ENCODE measurements at regions not wholly inside any gene's neighbourhood (a gene's known extent, or its start where the extent isn't known, plus 50 kb on each side); places are given as distances from the start of the nearest gene placed in this dataset.
A peak's percentile ranks its signal among the peaks of the same experiment; 100 is the strongest.

DNA sequence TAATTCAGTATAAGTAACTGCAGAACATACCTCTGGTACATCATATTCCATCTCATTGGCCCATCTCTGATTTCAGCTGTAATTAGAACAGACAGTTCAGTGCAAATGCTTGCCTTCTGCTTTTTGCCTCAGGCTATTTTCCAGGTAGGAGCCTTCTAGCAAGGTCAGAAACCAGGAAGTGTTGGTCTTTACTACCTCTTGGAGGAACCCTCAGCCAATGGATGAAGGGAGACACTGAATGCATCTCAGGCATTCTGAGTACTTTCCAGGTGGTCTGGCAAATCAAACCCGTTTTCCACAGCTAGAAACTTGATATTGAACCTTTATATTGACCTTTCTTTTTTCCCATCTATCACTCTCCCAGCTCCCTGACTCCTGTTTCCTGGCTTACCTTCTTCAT lies 348.5 kb upstream of the SOX2 start:
- no peak for DNase-seq (ENCODE audit: low spot score)
- H3K36me3 Mint-ChIP-seq (ENCODE audit: low read depth): no peaks in the 10 kb centered on the region
- no peak overlapping the region for H3K4me3 ChIP-seq
- H3K9me2 ChIP-seq (ENCODE audit: insufficient read depth): peaks cover 3% of the 10 kb centered on the region; the same call in 1 of the 2 replicates
- no peak for TF ChIP-seq ZNF114 (CRISPR knock-in tag; IDR thresholded peaks at IDR 0.05)
- TF ChIP-seq, protein P1, sequence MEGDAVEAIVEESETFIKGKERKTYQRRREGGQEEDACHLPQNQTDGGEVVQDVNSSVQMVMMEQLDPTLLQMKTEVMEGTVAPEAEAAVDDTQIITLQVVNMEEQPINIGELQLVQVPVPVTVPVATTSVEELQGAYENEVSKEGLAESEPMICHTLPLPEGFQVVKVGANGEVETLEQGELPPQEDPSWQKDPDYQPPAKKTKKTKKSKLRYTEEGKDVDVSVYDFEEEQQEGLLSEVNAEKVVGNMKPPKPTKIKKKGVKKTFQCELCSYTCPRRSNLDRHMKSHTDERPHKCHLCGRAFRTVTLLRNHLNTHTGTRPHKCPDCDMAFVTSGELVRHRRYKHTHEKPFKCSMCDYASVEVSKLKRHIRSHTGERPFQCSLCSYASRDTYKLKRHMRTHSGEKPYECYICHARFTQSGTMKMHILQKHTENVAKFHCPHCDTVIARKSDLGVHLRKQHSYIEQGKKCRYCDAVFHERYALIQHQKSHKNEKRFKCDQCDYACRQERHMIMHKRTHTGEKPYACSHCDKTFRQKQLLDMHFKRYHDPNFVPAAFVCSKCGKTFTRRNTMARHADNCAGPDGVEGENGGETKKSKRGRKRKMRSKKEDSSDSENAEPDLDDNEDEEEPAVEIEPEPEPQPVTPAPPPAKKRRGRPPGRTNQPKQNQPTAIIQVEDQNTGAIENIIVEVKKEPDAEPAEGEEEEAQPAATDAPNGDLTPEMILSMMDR (conservative IDR thresholded peaks at IDR 0.05; ENCODE audit: low read depth in 2 of 2): peak in 1 of 2 experiments; percentile 29; a peak in 1 of 4 replicates
- H3K27me3 ChIP-seq (ENCODE audit: insufficient read depth): no peaks in the 10 kb centered on the region
- H4K20me1 ChIP-seq (replicated peaks; ENCODE audit: insufficient read depth): no peaks in the 10 kb centered on the region
- H3K4me3 Mint-ChIP-seq: no peak overlapping the region
- H3K9me3 Mint-ChIP-seq: no peaks in the 10 kb centered on the region
- H3K27ac Mint-ChIP-seq: no peak overlapping the region
- no peaks in the 10 kb centered on the region for H3K79me2 ChIP-seq (replicated peaks; ENCODE audit: insufficient read depth)
- no peak overlapping the region for H3K27ac ChIP-seq (ENCODE audit: low read depth)
- peaks cover 1% of the 10 kb centered on the region for H3K27me3 Mint-ChIP-seq (ENCODE audit: insufficient read depth, low read depth, poor library complexity)
- H2AFZ ChIP-seq: 0 out of 2 replicates have a peak overlapping the region, but pooled peaks have one; percentile 56
- H3K4me2 ChIP-seq: no peak overlapping the region
- H3F3A ChIP-seq (replicated peaks; ENCODE audit: low read depth): no peaks in the 10 kb centered on the region
- H3K4me1 Mint-ChIP-seq: peaks cover 12% of the 10 kb centered on the region
- no peak for ATAC-seq
- no peaks in the 10 kb centered on the region for H3K36me3 ChIP-seq (ENCODE audit: insufficient read depth)
- H3K4me1 ChIP-seq (ENCODE audit: insufficient read depth): no peaks in the 10 kb centered on the region

DNA sequence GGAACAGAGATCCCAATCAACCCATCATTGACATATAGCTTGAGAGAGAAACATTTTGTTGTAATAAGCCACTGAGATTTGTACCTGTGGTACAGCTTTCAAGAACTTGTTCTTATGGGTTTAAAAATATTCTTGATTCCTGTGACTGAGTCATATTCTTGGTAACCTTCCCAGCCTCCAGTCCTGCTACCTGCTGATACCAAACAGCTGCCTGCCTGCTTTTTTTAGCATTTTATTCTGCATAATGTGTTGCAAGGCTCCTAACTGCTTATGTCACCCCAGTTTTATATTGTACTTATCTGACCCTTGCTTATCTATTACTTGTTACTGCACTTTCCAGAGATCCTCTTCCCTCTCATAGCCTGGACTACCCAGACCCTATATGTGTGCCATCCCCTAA lies 349.3 kb upstream of the SOX2 start:
- H2AFZ ChIP-seq: no peak overlapping the region
- H3K4me3 ChIP-seq: no peak overlapping the region
- H3K36me3 ChIP-seq (ENCODE audit: insufficient read depth): no peaks in the 10 kb centered on the region
- no peaks in the 10 kb centered on the region for H3K36me3 Mint-ChIP-seq (ENCODE audit: low read depth)
- H3K4me1 ChIP-seq (ENCODE audit: insufficient read depth): no peaks in the 10 kb centered on the region
- ATAC-seq (no peak), DNase-seq (ENCODE audit: low spot score) (no peak)
- H3K9me2 ChIP-seq (ENCODE audit: insufficient read depth): peaks cover 3% of the 10 kb centered on the region; the same call in 1 of the 2 replicates
- H3K79me2 ChIP-seq (replicated peaks; ENCODE audit: insufficient read depth): no peaks in the 10 kb centered on the region
- no peak overlapping the region for H3K4me2 ChIP-seq
- H3K4me1 Mint-ChIP-seq: peaks cover 12% of the 10 kb centered on the region
- H4K20me1 ChIP-seq (replicated peaks; ENCODE audit: insufficient read depth): no peaks in the 10 kb centered on the region
- no peak overlapping the region for H3K27ac Mint-ChIP-seq
- H3K27ac ChIP-seq (ENCODE audit: low read depth): no peak overlapping the region
- no peak overlapping the region for H3K4me3 Mint-ChIP-seq
- H3K27me3 ChIP-seq (ENCODE audit: insufficient read depth): no peaks in the 10 kb centered on the region
- H3F3A ChIP-seq (replicated peaks; ENCODE audit: low read depth): no peaks in the 10 kb centered on the region
- peaks cover 1% of the 10 kb centered on the region for H3K27me3 Mint-ChIP-seq (ENCODE audit: insufficient read depth, low read depth, poor library complexity)
- H3K9me3 Mint-ChIP-seq: no peaks in the 10 kb centered on the region
- no peak for TF ChIP-seq EZH2phosphoT487 (IDR thresholded peaks at IDR 0.05; ENCODE audit: unreplicated experiment)
- TF ChIP-seq, protein P1 (conservative IDR thresholded peaks at IDR 0.05; ENCODE audit: low read depth in 2 of 2): no peak
- no peak for TF ChIP-seq JUNB (IDR thresholded peaks at IDR 0.05; ENCODE audit: unreplicated experiment)
- no peak for TF ChIP-seq CREB1 (CRISPR knock-in tag; IDR thresholded peaks at IDR 0.05; ENCODE audit: low read depth)
- TF ChIP-seq REST (IDR thresholded peaks at IDR 0.05; ENCODE audit: unreplicated experiment): no peak
- TF ChIP-seq ETS1 (IDR thresholded peaks at IDR 0.05): no peak
- TF ChIP-seq ZNF114 (CRISPR knock-in tag; IDR thresholded peaks at IDR 0.05): no peak
- TF ChIP-seq STAT1 (IDR thresholded peaks at IDR 0.05; ENCODE audit: unreplicated experiment): no peak

Data from GM23338 (cell line).